ENCODE measurements at regions not wholly inside any gene's neighbourhood (a gene's known extent, or its start where the extent isn't known, plus 50 kb on each side); places are given as distances from the start of the nearest gene placed in this dataset.

DNA sequence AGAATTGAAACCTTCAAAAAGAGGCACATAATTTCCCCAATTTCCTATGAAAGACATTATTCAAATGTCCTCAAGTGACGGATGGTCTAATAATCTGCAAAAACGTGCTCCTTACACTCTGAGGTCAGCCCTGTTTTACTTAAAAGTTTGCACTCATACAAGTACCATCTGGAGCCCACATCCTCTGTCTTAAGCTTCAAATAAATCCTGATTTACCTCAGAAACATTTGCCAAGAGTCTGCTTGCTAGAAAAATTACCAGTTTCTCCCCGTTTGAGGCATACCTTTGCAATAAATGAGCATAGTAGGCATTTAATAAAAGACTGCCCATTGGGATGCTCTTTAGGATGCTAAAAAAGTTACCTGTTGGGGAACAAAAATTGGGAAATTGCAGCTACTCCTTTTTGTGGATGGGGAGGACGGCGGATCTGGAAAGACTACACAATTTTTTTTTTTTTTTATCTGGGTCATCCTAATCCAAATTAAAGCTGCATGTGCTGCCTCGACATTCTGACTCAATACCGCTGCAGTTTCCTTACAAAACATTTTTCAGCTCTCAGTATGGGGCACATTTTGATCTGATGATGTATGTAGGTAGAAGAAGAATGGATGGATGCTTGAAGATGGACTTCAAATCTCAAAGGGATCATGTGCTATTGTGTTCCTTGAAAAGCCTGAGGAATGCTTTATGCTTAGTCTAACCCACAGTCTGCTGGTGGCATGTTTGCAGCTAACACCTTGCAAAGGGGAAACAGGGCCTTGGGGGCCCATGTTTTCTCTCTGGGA lies 233.7 kb upstream of the ADAMTS9 start:
- TF ChIP-seq, protein P1, sequence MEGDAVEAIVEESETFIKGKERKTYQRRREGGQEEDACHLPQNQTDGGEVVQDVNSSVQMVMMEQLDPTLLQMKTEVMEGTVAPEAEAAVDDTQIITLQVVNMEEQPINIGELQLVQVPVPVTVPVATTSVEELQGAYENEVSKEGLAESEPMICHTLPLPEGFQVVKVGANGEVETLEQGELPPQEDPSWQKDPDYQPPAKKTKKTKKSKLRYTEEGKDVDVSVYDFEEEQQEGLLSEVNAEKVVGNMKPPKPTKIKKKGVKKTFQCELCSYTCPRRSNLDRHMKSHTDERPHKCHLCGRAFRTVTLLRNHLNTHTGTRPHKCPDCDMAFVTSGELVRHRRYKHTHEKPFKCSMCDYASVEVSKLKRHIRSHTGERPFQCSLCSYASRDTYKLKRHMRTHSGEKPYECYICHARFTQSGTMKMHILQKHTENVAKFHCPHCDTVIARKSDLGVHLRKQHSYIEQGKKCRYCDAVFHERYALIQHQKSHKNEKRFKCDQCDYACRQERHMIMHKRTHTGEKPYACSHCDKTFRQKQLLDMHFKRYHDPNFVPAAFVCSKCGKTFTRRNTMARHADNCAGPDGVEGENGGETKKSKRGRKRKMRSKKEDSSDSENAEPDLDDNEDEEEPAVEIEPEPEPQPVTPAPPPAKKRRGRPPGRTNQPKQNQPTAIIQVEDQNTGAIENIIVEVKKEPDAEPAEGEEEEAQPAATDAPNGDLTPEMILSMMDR (conservative IDR thresholded peaks at IDR 0.05 in 1 of 2, IDR thresholded peaks at IDR 0.05 in 1 of 2; ENCODE audit: extremely low read depth in 1 of 2, insufficient read depth in 1 of 2, low read depth in 1 of 2, low read length in 2 of 2), result no peak
- no peak for TF ChIP-seq EZH2 (IDR thresholded peaks at IDR 0.05; ENCODE audit: borderline replicate concordance, low read length)
